ENCODE measurements at regions not wholly inside any gene's neighbourhood (a gene's known extent, or its start where the extent isn't known, plus 50 kb on each side); places are given as distances from the start of the nearest gene placed in this dataset.

- TF ChIP-seq EP300 (IDR thresholded peaks at IDR 0.05) (no peak), POLR2A (IDR thresholded peaks at IDR 0.05) (no peak), CTCF (IDR thresholded peaks at IDR 0.05) (no peak), POLR2AphosphoS5 (IDR thresholded peaks at IDR 0.05) (no peak)
Measured at GRCh38 chr4:29722253-29722652, 997.9 kb upstream of the PCDH7 start.
